ENCODE measurements at regions not wholly inside any gene's neighbourhood (a gene's known extent, or its start where the extent isn't known, plus 50 kb on each side); places are given as distances from the start of the nearest gene placed in this dataset.
"Not testable (repeated sequence)": the region's sequence is repeated elsewhere in the genome, so short reads cannot be mapped to it uniquely, and the experiment has no call there.

DNA sequence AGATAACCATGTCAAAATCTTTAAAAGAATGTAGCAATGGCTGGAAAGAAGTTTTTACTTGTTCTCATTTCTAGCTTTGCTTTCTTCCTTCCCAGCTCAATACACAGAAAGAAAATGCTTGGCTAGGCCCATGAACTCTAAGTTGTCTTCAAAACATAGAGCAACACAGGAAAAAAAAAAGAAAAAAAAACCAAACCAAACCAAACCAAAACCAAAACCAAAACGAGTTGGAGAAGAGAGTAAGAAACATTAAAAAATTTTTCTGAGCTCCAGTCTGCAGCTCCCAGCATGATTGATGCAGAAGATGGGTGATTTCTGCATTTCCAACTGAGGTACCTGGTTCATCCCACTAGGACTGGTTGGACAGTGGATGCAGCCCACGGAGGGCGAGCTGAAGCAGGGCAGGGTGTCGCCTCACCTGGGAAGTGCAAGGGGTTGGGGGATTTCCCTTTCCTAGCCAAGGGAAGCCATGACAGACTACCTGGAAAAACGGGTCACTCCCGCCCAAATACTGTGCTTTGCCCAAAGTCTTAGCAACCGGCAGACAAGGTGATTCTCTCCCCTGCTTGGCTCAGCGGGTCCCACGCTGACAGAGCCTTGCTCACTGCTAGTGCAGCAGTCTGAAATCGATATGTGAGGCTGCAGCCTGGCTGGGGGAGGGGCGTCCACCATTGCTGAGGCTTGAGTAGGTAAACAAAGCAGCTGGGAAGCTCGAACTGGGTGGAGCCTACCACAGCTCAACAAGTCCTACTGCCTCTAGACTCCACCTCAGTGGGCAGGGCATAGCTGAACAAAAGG lies 81.1 kb upstream of the SYT10 start:
- BruUV-seq (replicated peaks); H3K9me3 ChIP-seq (ENCODE audit: low read length); in situ Hi-C loops (cut with HindIII; ENCODE audit: extremely low pct_ligation_motif_present, low pct_unique_long_range_greater_than_20kb); H3K27ac ChIP-seq (ENCODE audit: extremely low read length, insufficient read depth, low read length); FAIRE-seq; CTCF ChIA-PET (ENCODE audit: low intra/inter-chr PET ratio, low total read pairs); H4K20me1 ChIP-seq (ENCODE audit: insufficient read depth, low read length); H3K79me2 ChIP-seq (ENCODE audit: insufficient read depth, low read length); H3K36me3 ChIP-seq (replicated peaks in 1 of 2; ENCODE audit: control insufficient read depth in 1 of 2, insufficient read depth in 2 of 2, low read length in 2 of 2); H3K27me3 ChIP-seq (ENCODE audit: control insufficient read depth in 1 of 2, insufficient read depth in 2 of 2, low read length in 2 of 2); H3K9ac ChIP-seq (ENCODE audit: insufficient read depth, low read depth, low read length); intact Hi-C loops (cut with micrococcal nuclease; ENCODE audit: unreplicated experiment); H3K4me1 ChIP-seq (ENCODE audit: insufficient read depth, low read length); POLR2A ChIA-PET; TF ChIP-seq FOXP1, NONO (IDR thresholded peaks at IDR 0.05): not testable (repeated sequence)
- peak overlapping the region; percentile 87 for H3K4me2 ChIP-seq (ENCODE audit: low read depth, low read length)
- H2AFZ ChIP-seq (ENCODE audit: low read length): peak overlapping the region; percentile 42
- peak; percentile 95 for ATAC-seq
- under 1% methylated on average over 5 of the region's 12 CpGs for WGBS (ENCODE audit: low lambda C conversion rate)
- peak; percentile 54 for DNase-seq (ENCODE audit: low spot score)
- peak overlapping the region; percentile 40 to 65 (median 49); a peak in 5 of 6 replicates for H3K4me3 ChIP-seq (replicated peaks in 1 of 3; ENCODE audit: insufficient read depth in 1 of 3, low read depth in 2 of 3, low read length in 3 of 3)
- TF ChIP-seq CBX5 (CRISPR knock-in tag; IDR thresholded peaks at IDR 0.05; ENCODE audit: borderline replicate concordance): peak; percentile 26; the same call in 1 of the 2 replicates
- TF ChIP-seq, protein P1, sequence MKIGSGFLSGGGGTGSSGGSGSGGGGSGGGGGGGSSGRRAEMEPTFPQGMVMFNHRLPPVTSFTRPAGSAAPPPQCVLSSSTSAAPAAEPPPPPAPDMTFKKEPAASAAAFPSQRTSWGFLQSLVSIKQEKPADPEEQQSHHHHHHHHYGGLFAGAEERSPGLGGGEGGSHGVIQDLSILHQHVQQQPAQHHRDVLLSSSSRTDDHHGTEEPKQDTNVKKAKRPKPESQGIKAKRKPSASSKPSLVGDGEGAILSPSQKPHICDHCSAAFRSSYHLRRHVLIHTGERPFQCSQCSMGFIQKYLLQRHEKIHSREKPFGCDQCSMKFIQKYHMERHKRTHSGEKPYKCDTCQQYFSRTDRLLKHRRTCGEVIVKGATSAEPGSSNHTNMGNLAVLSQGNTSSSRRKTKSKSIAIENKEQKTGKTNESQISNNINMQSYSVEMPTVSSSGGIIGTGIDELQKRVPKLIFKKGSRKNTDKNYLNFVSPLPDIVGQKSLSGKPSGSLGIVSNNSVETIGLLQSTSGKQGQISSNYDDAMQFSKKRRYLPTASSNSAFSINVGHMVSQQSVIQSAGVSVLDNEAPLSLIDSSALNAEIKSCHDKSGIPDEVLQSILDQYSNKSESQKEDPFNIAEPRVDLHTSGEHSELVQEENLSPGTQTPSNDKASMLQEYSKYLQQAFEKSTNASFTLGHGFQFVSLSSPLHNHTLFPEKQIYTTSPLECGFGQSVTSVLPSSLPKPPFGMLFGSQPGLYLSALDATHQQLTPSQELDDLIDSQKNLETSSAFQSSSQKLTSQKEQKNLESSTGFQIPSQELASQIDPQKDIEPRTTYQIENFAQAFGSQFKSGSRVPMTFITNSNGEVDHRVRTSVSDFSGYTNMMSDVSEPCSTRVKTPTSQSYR (CRISPR knock-in tag; IDR thresholded peaks at IDR 0.05; ENCODE audit: borderline replicate concordance): peak; percentile 98
- TF ChIP-seq GATAD2A (CRISPR knock-in tag; IDR thresholded peaks at IDR 0.05): peak; percentile 38
- TF ChIP-seq FOXP1 (CRISPR knock-in tag; IDR thresholded peaks at IDR 0.05): peak; percentile 54
- TF ChIP-seq, protein P2, sequence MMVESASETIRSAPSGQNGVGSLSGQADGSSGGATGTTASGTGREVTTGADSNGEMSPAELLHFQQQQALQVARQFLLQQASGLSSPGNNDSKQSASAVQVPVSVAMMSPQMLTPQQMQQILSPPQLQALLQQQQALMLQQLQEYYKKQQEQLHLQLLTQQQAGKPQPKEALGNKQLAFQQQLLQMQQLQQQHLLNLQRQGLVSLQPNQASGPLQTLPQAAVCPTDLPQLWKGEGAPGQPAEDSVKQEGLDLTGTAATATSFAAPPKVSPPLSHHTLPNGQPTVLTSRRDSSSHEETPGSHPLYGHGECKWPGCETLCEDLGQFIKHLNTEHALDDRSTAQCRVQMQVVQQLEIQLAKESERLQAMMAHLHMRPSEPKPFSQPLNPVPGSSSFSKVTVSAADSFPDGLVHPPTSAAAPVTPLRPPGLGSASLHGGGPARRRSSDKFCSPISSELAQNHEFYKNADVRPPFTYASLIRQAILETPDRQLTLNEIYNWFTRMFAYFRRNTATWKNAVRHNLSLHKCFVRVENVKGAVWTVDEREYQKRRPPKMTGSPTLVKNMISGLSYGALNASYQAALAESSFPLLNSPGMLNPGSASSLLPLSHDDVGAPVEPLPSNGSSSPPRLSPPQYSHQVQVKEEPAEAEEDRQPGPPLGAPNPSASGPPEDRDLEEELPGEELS (CRISPR knock-in tag; IDR thresholded peaks at IDR 0.05): peak; percentile 43; the same call in 1 of the 2 replicates
- TF ChIP-seq ZNF501 (CRISPR knock-in tag; IDR thresholded peaks at IDR 0.05): 0 out of 2 replicates have a peak, but pooled peaks have one; percentile 48
- 0 out of 2 replicates have a peak, but pooled peaks have one; percentile 19 for TF ChIP-seq PHF8 (CRISPR knock-in tag; IDR thresholded peaks at IDR 0.05)
- peak; percentile 25; the same call in 1 of the 2 replicates for TF ChIP-seq NFKB2 (CRISPR knock-in tag; IDR thresholded peaks at IDR 0.05; ENCODE audit: borderline replicate concordance)
- peak; percentile 68 for TF ChIP-seq YY1 (IDR thresholded peaks at IDR 0.05; ENCODE audit: insufficient read depth, insufficient replicate concordance, low read depth, low read length)
- TF ChIP-seq, protein P3, sequence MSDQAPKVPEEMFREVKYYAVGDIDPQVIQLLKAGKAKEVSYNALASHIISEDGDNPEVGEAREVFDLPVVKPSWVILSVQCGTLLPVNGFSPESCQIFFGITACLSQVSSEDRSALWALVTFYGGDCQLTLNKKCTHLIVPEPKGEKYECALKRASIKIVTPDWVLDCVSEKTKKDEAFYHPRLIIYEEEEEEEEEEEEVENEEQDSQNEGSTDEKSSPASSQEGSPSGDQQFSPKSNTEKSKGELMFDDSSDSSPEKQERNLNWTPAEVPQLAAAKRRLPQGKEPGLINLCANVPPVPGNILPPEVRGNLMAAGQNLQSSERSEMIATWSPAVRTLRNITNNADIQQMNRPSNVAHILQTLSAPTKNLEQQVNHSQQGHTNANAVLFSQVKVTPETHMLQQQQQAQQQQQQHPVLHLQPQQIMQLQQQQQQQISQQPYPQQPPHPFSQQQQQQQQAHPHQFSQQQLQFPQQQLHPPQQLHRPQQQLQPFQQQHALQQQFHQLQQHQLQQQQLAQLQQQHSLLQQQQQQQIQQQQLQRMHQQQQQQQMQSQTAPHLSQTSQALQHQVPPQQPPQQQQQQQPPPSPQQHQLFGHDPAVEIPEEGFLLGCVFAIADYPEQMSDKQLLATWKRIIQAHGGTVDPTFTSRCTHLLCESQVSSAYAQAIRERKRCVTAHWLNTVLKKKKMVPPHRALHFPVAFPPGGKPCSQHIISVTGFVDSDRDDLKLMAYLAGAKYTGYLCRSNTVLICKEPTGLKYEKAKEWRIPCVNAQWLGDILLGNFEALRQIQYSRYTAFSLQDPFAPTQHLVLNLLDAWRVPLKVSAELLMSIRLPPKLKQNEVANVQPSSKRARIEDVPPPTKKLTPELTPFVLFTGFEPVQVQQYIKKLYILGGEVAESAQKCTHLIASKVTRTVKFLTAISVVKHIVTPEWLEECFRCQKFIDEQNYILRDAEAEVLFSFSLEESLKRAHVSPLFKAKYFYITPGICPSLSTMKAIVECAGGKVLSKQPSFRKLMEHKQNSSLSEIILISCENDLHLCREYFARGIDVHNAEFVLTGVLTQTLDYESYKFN (CRISPR knock-in tag; conservative IDR thresholded peaks at IDR 0.05): peak; percentile 41; the same call in 1 of the 2 replicates
- peak; percentile 55 for TF ChIP-seq NONO (CRISPR knock-in tag; conservative IDR thresholded peaks at IDR 0.05)

All from HepG2 (cell line).